ENCODE measurements at regions not wholly inside any gene's neighbourhood (a gene's known extent, or its start where the extent isn't known, plus 50 kb on each side); places are given as distances from the start of the nearest gene placed in this dataset.

DNA sequence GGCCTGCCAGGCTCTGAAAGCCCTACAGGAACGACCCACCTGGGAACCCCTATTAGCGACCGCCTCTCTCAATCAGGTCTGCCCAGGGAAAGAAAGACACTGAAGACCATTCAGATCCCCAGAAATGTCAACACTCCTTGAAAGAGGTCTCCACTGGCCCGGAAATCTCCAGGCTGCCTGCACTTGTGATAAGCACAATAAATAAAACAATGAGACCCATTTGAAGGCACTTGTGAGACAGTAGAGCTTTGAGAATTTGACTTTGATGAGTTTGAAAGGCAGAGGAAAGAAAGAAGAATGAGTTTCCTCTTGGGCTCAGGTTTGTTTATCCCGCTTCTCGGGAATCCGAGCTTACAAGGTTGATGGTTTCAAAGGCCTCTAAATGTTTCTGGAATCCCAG lies 416.3 kb downstream of the BUD13 start:
- H3K9ac ChIP-seq, result no peak overlapping the region
- peaks cover 0 to 46% of the 10 kb centered on the region in 2 experiments; a peak in 2 of 4 replicates for H3K4me1 ChIP-seq (ENCODE audit: control insufficient read depth in 1 of 2, insufficient read depth in 2 of 2, low read depth in 1 of 2, low read length in 1 of 2)
- WGBS (ENCODE audit: low lambda C conversion rate), result 39% methylated on average over 4 of the region's 7 CpGs
- H4K20me1 ChIP-seq (ENCODE audit: insufficient read depth), result no peaks in the 10 kb centered on the region
- H3K4me3 ChIP-seq (ENCODE audit: low read depth in 2 of 2, low read length in 1 of 2), result no peak overlapping the region
- no peaks in the 10 kb centered on the region for H3K27me3 ChIP-seq (ENCODE audit: insufficient read depth)
- no peaks in the 10 kb centered on the region for H3K79me2 ChIP-seq (ENCODE audit: insufficient read depth)
- H2AFZ ChIP-seq (ENCODE audit: low read depth), result no peak overlapping the region
- no peaks in the 10 kb centered on the region for H3K9me2 ChIP-seq
- ChIA-PET POLR2A (interaction anchor here (2.8 kb wide), 1 partner anchor 28 kb away, joined by 12 read pairs; no protein-coding TSS in a partner anchor), CTCF (interaction anchor here (1.0 to 2.0 kb wide), 4 partner anchors 10 to 143 kb away, joined by 3 to 8 read pairs (median 4); no protein-coding TSS in a partner anchor)
- peak overlapping the region in 1 of 2 experiments; percentile 84; a peak in 2 of 4 replicates for H3K27ac ChIP-seq (ENCODE audit: low read depth in 2 of 2, low read length in 1 of 2)
- no peaks in the 10 kb centered on the region for H3K9me3 ChIP-seq
- no peak for DNase-seq
- no peaks in the 10 kb centered on the region for H3K36me3 ChIP-seq (replicated peaks in 1 of 2; ENCODE audit: control insufficient read depth in 1 of 2, insufficient read depth in 2 of 2, low read length in 1 of 2)
- H3F3A ChIP-seq (replicated peaks; ENCODE audit: insufficient read depth), result no peaks in the 10 kb centered on the region
- TF ChIP-seq FOXJ3 (CRISPR knock-in tag; IDR thresholded peaks at IDR 0.05) (no peak), EZH2phosphoT487 (IDR thresholded peaks at IDR 0.05; ENCODE audit: borderline replicate concordance, low read depth) (no peak), YY1 (IDR thresholded peaks at IDR 0.05; ENCODE audit: low read depth) (no peak), TAF1 (IDR thresholded peaks at IDR 0.05; ENCODE audit: borderline replicate concordance, low read depth, low read length) (no peak), POLR2AphosphoS5 (IDR thresholded peaks at IDR 0.05; ENCODE audit: low read depth, low read length) (no peak), TCF12 (IDR thresholded peaks at IDR 0.05) (no peak), NRF1 (IDR thresholded peaks at IDR 0.05; ENCODE audit: low read depth, low read length) (no peak), RCOR1 (IDR thresholded peaks at IDR 0.05; ENCODE audit: low read length) (no peak), NFIC (IDR thresholded peaks at IDR 0.05; ENCODE audit: borderline replicate concordance) (no peak), ELF1 (IDR thresholded peaks at IDR 0.05) (no peak), GABPA (IDR thresholded peaks at IDR 0.05; ENCODE audit: low read depth) (no peak)
- TF ChIP-seq, protein P1, sequence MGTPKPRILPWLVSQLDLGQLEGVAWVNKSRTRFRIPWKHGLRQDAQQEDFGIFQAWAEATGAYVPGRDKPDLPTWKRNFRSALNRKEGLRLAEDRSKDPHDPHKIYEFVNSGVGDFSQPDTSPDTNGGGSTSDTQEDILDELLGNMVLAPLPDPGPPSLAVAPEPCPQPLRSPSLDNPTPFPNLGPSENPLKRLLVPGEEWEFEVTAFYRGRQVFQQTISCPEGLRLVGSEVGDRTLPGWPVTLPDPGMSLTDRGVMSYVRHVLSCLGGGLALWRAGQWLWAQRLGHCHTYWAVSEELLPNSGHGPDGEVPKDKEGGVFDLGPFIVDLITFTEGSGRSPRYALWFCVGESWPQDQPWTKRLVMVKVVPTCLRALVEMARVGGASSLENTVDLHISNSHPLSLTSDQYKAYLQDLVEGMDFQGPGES (IDR thresholded peaks at IDR 0.05; ENCODE audit: low read depth, low read length), result no peak
- TF ChIP-seq, protein P2, sequence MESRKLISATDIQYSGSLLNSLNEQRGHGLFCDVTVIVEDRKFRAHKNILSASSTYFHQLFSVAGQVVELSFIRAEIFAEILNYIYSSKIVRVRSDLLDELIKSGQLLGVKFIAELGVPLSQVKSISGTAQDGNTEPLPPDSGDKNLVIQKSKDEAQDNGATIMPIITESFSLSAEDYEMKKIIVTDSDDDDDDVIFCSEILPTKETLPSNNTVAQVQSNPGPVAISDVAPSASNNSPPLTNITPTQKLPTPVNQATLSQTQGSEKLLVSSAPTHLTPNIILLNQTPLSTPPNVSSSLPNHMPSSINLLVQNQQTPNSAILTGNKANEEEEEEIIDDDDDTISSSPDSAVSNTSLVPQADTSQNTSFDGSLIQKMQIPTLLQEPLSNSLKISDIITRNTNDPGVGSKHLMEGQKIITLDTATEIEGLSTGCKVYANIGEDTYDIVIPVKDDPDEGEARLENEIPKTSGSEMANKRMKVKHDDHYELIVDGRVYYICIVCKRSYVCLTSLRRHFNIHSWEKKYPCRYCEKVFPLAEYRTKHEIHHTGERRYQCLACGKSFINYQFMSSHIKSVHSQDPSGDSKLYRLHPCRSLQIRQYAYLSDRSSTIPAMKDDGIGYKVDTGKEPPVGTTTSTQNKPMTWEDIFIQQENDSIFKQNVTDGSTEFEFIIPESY (IDR thresholded peaks at IDR 0.05; ENCODE audit: borderline replicate concordance, low read depth), result no peak
- TF ChIP-seq, protein P3, sequence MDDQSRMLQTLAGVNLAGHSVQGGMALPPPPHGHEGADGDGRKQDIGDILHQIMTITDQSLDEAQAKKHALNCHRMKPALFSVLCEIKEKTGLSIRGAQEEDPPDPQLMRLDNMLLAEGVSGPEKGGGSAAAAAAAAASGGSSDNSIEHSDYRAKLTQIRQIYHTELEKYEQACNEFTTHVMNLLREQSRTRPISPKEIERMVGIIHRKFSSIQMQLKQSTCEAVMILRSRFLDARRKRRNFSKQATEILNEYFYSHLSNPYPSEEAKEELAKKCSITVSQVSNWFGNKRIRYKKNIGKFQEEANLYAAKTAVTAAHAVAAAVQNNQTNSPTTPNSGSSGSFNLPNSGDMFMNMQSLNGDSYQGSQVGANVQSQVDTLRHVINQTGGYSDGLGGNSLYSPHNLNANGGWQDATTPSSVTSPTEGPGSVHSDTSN (IDR thresholded peaks at IDR 0.05), result no peak
- H3K4me2 ChIP-seq, result no peak overlapping the region

DNA sequence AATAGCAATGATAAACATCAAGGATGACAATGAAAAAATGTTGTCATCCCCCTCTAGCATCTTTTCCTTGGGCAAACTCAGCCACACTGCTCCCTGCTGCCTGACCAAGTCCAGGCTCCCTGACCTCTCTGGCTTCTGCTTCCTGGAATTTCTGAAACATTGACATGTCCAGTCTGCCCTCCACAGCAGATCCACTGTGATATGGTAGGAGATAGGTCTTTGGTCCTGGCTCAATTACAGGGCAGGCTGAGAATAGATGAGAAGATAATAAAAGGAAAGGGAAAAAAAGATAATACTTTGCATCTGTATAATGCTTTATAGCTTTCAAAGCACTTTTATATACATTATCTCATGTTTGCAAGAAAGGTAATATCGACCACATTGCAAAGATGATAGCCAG lies 417.7 kb downstream of the BUD13 start:
- Histone ChIP-seq H3K79me2 (ENCODE audit: insufficient read depth) (no peaks in the 10 kb centered on the region), H3K4me1 (ENCODE audit: control insufficient read depth in 1 of 2, insufficient read depth in 2 of 2, low read depth in 1 of 2, low read length in 1 of 2) (peaks cover 0 to 42% of the 10 kb centered on the region in 2 experiments; a peak in 2 of 4 replicates), H3F3A (replicated peaks; ENCODE audit: insufficient read depth) (no peaks in the 10 kb centered on the region), H2AFZ (ENCODE audit: low read depth) (no peak overlapping the region), H3K27ac (ENCODE audit: low read depth in 2 of 2, low read length in 1 of 2) (peak overlapping the region in 1 of 2 experiments; percentile 84; a peak in 2 of 4 replicates), H3K36me3 (replicated peaks in 1 of 2; ENCODE audit: control insufficient read depth in 1 of 2, insufficient read depth in 2 of 2, low read length in 1 of 2) (no peaks in the 10 kb centered on the region), H3K9ac (no peak overlapping the region), H3K9me3 (no peaks in the 10 kb centered on the region), H4K20me1 (ENCODE audit: insufficient read depth) (no peaks in the 10 kb centered on the region), H3K4me2 (no peak overlapping the region), H3K27me3 (ENCODE audit: insufficient read depth) (no peaks in the 10 kb centered on the region), H3K4me3 (ENCODE audit: low read depth in 2 of 2, low read length in 1 of 2) (no peak overlapping the region), H3K9me2 (no peaks in the 10 kb centered on the region)
- CTCF ChIA-PET, result interaction anchor here (0.6 to 1.0 kb wide), 2 partner anchors 18 to 144 kb away, joined by 3 read pairs; no protein-coding TSS in a partner anchor
- peak; percentile 82 for DNase-seq
- 8% methylated on average over 1 of the region's 1 CpG for WGBS (ENCODE audit: low lambda C conversion rate)
- TF ChIP-seq EP300 (IDR thresholded peaks at IDR 0.05; ENCODE audit: borderline replicate concordance in 1 of 2, low read depth in 1 of 2, low read length in 1 of 2) (peak in 1 of 2 experiments; percentile 97; a peak in 2 of 4 replicates), POLR2AphosphoS5 (IDR thresholded peaks at IDR 0.05; ENCODE audit: low read depth, low read length) (no peak), FOXJ3 (CRISPR knock-in tag; IDR thresholded peaks at IDR 0.05) (peak; percentile 92), RAD21 (IDR thresholded peaks at IDR 0.05; ENCODE audit: low read length) (peak; percentile 49), RCOR1 (IDR thresholded peaks at IDR 0.05; ENCODE audit: low read length) (peak; percentile 86), GATA2 (CRISPR knock-in tag; IDR thresholded peaks at IDR 0.05) (peak; percentile 99)
- POLR2A ChIA-PET, result interaction anchor here (0.6 to 2.2 kb wide), 6 partner anchors 16 to 116 kb away, joined by 3 to 7 read pairs (median 3); no protein-coding TSS in a partner anchor

Data from SK-N-SH (cell line).